ENCODE measurements at regions not wholly inside any gene's neighbourhood (a gene's known extent, or its start where the extent isn't known, plus 50 kb on each side); places are given as distances from the start of the nearest gene placed in this dataset.
"Not testable (repeated sequence)": the region's sequence is repeated elsewhere in the genome, so short reads cannot be mapped to it uniquely, and the experiment has no call there.

DNA sequence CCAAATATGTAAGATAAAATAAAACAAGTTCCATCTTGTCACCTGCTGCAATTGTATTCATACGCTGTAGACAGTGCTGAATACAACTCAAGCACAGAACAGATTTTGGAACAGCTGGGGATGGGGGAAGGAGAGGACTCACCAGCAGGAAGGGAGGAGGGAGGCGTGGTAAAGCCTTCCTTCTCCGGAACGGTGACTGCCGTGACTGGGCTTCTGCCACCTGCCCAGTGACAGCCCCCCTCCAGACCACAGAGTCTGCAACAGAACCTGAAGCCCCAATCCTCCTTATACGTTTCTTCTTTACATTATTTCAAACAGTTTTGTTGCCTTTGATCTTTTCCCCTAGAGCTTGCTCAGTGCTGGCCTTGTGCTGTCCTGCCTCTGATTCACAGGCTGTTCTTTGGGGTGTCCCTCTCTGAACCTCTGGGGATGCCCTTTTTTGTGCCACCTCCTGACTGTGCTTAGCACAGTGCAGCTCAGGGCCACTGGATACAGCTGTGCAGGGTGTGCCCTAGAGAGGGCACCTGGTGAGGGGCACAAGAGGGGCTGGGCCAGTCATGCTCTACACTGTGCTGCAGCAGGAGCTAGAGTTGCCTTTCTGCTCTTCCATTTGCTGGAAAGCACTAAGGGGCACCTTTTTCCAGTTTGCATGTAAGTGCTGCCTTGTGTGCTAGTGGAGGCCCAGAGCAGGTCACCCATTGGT, 213.0 kb downstream of the ZIC5 start:
- no peak for DNase-seq
- no peak overlapping the region for H3K27ac Mint-ChIP-seq
- CTCF ChIA-PET, result no interaction called here
- no peaks in the 10 kb centered on the region for H3K36me3 Mint-ChIP-seq (ENCODE audit: low read depth)
- no peaks in the 10 kb centered on the region for H3K27me3 Mint-ChIP-seq
- no peaks in the 10 kb centered on the region for H3K4me1 Mint-ChIP-seq
- POLR2A ChIA-PET, result no interaction called here
- no peak overlapping the region for H3K4me3 Mint-ChIP-seq
- peaks cover 10% of the 10 kb centered on the region for H3K9me3 Mint-ChIP-seq

DNA sequence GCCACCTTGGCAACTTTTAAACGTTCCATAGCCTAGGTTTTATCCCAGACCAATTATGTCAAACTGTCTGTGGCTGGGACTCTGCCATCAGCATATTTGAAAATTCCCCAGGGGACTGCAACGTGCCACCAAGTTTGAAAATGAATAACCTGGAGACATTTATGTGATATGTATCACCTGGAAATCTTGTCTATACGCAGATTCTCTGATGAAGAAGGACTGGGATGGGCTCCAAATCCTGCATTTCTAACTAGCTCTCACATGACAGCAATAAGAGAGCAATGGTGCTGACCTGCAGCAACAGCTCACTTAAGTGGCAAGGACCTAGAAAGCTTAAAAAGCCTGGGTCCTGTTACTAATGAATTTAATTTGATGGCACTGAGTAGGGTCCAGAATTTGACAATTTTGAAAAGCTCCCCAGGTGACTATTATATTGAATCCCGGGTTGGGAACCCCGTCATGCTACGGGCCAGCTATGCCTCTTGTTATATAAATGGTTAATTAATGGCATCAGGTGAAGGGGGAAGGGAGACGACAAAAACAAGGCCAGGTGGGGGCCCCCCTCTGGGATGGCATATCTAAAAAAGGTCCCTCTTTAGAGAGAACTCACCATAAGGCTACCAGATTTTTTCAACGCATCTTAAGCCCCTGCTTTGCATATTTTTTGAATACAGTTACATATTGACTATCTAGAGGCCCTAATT, 213.7 kb downstream of the ZIC5 start:
- Mint-ChIP-seq H3K36me3 (ENCODE audit: low read depth) (no peaks in the 10 kb centered on the region), H3K4me1 (no peaks in the 10 kb centered on the region), H3K27me3 (no peaks in the 10 kb centered on the region), H3K9me3 (peaks cover 9% of the 10 kb centered on the region), H3K4me3 (no peak overlapping the region), H3K27ac (no peak overlapping the region)
- DNase-seq, result no peak
- ChIA-PET POLR2A (no interaction called here), CTCF (no interaction called here)

DNA sequence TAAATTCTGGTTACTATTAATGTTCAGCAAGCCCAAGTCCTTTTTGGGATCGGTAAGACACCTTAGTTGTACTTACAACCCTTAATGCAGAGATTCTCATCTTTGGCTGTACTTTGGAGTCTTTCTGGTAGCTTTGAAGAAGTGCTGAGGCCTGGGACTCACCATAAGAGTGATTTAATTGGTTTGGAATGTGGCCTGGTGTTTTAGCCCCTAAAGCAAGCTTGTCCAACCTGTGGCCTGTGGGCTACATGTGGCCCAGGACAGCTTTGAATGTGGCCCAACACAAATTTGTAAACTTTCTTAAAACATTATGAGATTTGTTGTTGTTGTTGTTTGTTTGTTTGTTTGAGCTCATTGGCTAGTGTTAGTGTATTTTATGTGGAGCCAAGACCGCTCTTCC, 215.3 kb downstream of the ZIC5 start:
- no peak for DNase-seq
- Mint-ChIP-seq H3K36me3 (ENCODE audit: low read depth) (no peaks in the 10 kb centered on the region), H3K4me1 (no peaks in the 10 kb centered on the region), H3K9me3 (peaks cover under 1% of the 10 kb centered on the region), H3K27me3 (no peaks in the 10 kb centered on the region), H3K4me3 (no peak overlapping the region), H3K27ac (no peak overlapping the region)
- ChIA-PET POLR2A (no interaction called here), CTCF (no interaction called here)

DNA sequence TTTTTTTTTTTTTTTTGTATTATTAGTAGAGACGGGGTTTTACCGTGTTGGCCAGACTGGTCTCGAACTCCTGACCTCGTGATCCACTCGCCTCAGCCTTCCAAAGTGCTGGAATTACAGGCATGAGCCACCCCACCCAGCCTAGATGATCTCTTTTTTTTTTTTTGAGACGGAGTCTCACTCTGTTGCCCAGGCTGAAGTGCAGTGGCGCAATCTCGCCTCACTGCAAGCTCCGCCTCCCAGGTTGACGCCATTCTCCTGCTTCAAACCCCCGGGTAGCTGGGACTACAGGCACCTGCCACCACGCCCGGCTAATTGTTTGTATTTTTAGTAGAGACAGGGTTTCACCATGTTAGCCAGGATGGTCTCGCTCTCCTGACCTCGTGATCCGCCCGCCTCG, 216.8 kb downstream of the ZIC5 start:
- H3K4me1 Mint-ChIP-seq; H3K27ac Mint-ChIP-seq; POLR2A ChIA-PET; H3K9me3 Mint-ChIP-seq; H3K4me3 Mint-ChIP-seq; H3K36me3 Mint-ChIP-seq (ENCODE audit: low read depth); H3K27me3 Mint-ChIP-seq; DNase-seq: not testable (repeated sequence)
- CTCF ChIA-PET, result interaction anchor here (0.7 kb wide), 1 partner anchor 23 kb away, joined by 4 read pairs; no protein-coding TSS in a partner anchor

DNA sequence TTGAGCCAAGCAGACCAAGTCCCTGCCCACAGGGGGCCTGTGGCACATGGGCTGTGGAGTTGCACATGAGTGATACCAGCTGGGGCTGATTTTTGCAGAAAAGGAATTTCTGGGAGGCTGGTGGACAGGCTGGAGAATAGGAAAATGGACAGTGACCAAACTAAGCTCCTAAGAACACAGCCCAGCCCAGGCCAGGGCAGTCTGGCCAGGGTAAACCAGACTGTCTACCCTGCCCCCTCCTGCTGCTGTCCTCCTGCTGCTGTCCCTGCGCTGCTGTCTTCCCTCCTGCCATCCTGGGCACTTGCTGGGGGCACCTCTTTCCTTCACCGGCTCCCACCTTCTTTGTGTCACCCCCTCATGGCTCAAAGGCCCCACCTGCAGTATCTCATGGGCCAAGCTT, 219.2 kb downstream of the ZIC5 start:
- Mint-ChIP-seq H3K27ac (no peak overlapping the region), H3K4me1 (no peaks in the 10 kb centered on the region), H3K36me3 (ENCODE audit: low read depth) (no peaks in the 10 kb centered on the region), H3K27me3 (no peaks in the 10 kb centered on the region), H3K4me3 (no peak overlapping the region), H3K9me3 (no peaks in the 10 kb centered on the region)
- CTCF ChIA-PET, result no interaction called here
- POLR2A ChIA-PET, result no interaction called here
- DNase-seq, result no peak

DNA sequence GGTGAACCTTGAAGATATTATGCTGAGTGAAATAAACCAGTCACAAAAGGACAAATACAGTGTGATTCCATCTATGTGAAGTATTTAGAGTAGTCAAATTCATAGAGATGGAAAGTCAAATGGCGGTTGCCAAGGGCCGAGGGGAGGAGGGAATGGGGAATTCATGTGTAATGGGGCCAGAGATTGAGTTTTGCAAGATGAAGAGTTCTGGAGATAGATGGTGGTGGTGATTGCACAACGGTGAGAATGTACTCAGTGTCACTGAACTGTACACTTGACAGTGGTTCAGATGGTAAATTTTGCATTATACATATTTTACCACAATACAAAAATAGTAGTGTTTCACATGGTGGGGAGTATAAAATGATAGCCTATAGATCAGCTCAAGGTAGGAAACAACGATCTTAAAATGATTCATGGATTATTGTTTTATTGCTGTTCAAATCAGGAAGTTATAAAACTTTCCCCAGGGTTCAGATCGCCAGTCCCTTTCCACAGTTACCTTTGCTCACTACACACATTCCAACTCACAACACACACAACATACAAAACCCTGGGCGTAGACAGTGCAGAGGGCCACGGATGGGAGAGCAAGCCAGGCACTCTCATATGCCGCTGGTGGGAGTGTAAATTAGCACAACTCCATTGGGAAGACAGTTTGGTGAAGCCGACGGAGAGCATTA, 219.9 kb downstream of the ZIC5 start:
- ChIA-PET CTCF (no interaction called here), POLR2A (no interaction called here)
- H3K4me3 Mint-ChIP-seq, result no peak overlapping the region
- no peaks in the 10 kb centered on the region for H3K9me3 Mint-ChIP-seq
- no peaks in the 10 kb centered on the region for H3K4me1 Mint-ChIP-seq
- no peaks in the 10 kb centered on the region for H3K36me3 Mint-ChIP-seq (ENCODE audit: low read depth)
- no peak overlapping the region for H3K27ac Mint-ChIP-seq
- DNase-seq, result no peak
- H3K27me3 Mint-ChIP-seq, result no peaks in the 10 kb centered on the region

DNA sequence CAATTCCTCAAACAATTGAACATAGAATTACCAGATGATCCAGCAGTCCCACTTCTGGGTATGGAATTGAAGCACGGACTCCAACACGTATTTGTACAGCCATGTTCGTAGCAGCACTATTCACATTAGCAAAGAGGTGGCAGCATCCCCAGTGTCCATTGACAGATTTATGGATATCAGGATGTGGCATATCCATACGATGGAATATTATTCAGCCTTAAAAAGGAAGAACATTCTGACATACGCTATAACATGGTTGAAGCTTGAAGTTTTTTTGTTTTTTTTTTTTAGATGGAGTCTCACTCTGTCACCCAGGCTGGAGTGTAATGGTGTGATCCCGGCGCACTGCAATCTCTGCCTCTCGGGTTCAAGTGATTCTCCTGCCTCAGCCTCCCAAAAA, 220.6 kb downstream of the ZIC5 start:
- Mint-ChIP-seq H3K27ac (no peak overlapping the region), H3K9me3 (no peaks in the 10 kb centered on the region), H3K4me3 (no peak overlapping the region), H3K36me3 (ENCODE audit: low read depth) (no peaks in the 10 kb centered on the region), H3K4me1 (no peaks in the 10 kb centered on the region), H3K27me3 (no peaks in the 10 kb centered on the region)
- no peak for DNase-seq
- POLR2A ChIA-PET, result no interaction called here
- CTCF ChIA-PET, result no interaction called here

DNA sequence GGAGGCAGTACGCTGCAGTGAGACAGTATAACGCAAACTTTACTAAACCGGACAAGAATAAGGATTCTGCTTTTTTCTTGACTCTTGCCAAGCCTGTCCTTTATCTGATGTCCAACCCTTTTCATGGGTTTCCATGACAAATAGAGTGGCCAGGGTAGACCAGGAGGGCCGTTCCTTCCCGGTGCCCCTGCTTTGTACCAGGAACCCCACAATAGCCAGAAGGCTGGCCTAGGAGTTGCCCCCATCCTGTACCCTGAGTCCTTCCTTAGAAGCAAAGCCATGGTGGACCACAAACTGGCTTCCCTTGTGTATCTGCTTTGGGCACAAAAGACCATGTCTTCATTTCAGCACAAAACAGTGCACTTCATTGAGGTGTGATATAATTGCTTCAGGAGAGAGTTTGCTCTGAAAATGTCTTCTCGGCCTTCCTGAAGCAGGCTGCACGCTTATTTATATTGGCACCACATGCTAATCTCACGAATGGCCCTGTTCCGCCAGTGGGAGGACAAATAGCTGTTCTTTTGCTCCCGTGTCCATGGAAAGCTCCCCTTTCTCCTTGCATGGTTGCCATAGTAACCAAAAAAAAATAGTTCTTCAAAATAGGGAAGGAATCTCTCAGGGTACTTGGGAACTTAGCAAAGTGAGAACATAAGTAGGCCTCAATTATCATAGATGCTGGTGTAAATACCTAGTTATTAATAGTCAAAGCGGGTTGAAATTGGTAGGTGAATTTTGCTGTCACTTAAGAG, 222.1 kb downstream of the ZIC5 start:
- Mint-ChIP-seq H3K36me3 (ENCODE audit: low read depth) (no peaks in the 10 kb centered on the region), H3K4me1 (no peaks in the 10 kb centered on the region), H3K27me3 (no peaks in the 10 kb centered on the region), H3K27ac (no peak overlapping the region), H3K4me3 (no peak overlapping the region), H3K9me3 (no peaks in the 10 kb centered on the region)
- no peak for DNase-seq
- ChIA-PET POLR2A (no interaction called here), CTCF (no interaction called here)

DNA sequence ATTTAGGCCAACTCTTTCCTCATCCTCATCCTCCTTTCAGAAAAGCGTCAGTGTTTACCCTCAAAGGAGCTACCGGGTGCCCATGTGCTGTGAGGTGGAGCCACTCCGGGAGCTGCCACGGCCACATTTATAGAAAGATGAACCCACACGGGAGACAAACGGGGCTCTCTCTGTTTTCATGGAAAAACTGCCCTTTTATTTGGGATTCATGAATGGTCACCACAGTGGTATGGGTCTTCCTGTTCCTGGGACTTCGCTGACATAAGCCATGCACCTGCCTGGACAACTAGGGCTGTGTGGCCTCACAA, 224.2 kb downstream of the ZIC5 start:
- POLR2A ChIA-PET, result no interaction called here
- Mint-ChIP-seq H3K27ac (no peak overlapping the region), H3K4me1 (no peaks in the 10 kb centered on the region), H3K4me3 (no peak overlapping the region), H3K9me3 (no peaks in the 10 kb centered on the region), H3K36me3 (ENCODE audit: low read depth) (no peaks in the 10 kb centered on the region), H3K27me3 (no peaks in the 10 kb centered on the region)
- DNase-seq, result no peak
- CTCF ChIA-PET, result no interaction called here

DNA sequence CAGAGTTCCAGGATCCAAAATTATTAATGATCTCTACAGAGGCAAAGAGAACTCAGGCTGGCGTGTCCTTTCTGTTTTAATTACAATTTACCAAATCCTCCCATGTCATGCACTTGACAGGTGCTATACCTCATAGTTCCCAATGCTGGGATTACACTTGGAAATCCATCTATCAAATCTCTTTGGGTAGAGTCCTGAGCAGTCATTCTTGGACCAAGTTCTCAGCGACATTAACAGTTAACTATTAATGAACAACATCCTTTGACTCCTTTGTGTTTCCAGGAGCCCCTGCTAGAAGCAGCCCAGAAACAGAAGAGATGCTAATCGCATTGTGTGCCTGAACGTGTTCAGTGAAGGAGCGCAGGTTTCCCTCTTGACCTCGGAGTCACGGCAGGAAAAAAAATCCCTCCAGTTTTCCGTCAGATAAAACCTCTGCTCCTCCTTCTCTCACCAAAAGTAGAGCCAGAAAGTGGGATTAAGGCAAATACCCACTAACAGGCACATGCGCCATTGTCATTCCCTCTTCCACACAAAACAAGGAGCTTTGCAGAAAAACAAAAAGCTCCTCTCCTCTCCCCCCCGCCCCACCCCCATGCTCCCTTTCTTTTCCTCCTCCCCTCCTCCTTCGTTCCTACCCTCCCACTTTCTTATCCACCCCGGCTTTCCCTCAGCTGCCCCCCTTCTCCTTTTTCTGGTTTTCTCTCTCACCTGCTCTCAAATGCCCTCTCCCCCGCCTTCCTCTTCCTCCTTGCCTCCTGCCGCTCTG, 224.7 kb downstream of the ZIC5 start:
- no peaks in the 10 kb centered on the region for H3K4me1 Mint-ChIP-seq
- H3K4me3 Mint-ChIP-seq, result no peak overlapping the region
- no peak for DNase-seq
- H3K9me3 Mint-ChIP-seq, result no peaks in the 10 kb centered on the region
- ChIA-PET CTCF (no interaction called here), POLR2A (no interaction called here)
- no peaks in the 10 kb centered on the region for H3K36me3 Mint-ChIP-seq (ENCODE audit: low read depth)
- H3K27me3 Mint-ChIP-seq, result no peaks in the 10 kb centered on the region
- no peak overlapping the region for H3K27ac Mint-ChIP-seq

DNA sequence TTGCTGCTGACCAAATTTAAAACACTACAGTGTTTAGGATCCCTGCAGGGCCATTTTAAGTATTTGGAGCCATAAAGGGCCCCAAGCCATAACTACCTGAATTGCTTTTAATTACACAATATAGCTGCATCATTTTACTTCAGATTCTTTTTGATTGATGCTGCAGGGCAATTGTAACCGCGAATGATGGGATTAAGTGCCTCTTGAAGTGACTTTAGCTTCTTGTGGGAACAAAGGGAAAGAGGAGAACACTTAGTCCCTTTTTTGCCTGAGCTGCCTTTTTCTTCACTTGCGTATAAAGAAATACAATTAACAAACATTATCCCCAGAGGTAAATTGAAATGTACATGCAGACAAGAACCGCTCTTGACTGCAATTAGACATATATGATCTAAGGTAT, 228.5 kb downstream of the ZIC5 start:
- ChIA-PET CTCF (no interaction called here), POLR2A (no interaction called here)
- DNase-seq, result no peak
- no peak overlapping the region for H3K4me3 Mint-ChIP-seq
- H3K9me3 Mint-ChIP-seq, result no peaks in the 10 kb centered on the region
- peaks cover 6% of the 10 kb centered on the region for H3K4me1 Mint-ChIP-seq
- no peak overlapping the region for H3K27ac Mint-ChIP-seq
- H3K36me3 Mint-ChIP-seq (ENCODE audit: low read depth), result no peaks in the 10 kb centered on the region
- no peaks in the 10 kb centered on the region for H3K27me3 Mint-ChIP-seq

DNA sequence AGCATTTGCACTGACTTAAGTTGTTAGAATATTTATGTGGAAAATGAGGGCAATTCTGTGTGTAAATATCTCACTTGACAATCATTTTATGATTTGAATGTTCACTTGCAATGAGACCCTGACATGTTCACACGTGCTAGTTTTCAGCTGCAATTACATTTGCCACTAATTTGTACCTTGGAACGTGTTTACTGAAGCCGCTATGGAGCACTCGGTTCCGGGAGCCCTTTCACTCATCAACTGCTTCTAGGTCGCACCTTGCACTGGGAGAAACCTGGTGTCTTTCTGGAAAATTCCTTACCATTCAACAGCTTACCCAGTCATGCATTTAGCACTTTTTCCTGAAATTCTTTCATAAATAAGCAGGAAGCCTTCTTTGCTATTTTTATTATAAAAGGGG, 229.6 kb downstream of the ZIC5 start:
- peaks cover 6% of the 10 kb centered on the region for H3K4me1 Mint-ChIP-seq
- POLR2A ChIA-PET, result no interaction called here
- H3K4me3 Mint-ChIP-seq, result no peak overlapping the region
- no peaks in the 10 kb centered on the region for H3K27me3 Mint-ChIP-seq
- no peak for DNase-seq
- CTCF ChIA-PET, result no interaction called here
- no peaks in the 10 kb centered on the region for H3K9me3 Mint-ChIP-seq
- no peaks in the 10 kb centered on the region for H3K36me3 Mint-ChIP-seq (ENCODE audit: low read depth)
- H3K27ac Mint-ChIP-seq, result no peak overlapping the region

Measured in activated CD4-positive, alpha-beta memory T cell treated with anti-CD3 and anti-CD28 coated beads, Interleukin-2, amount 10 ng/mL, durations not matched to agents 7 days and 5 days (primary cell).